NB4 (cell line): ENCODE measurements at regions not wholly inside any gene's neighbourhood (a gene's known extent, or its start where the extent isn't known, plus 50 kb on each side); places are given as distances from the start of the nearest gene placed in this dataset.

Experiments used
- MYC ChIP-seq: IDR thresholded peaks from 2 replicates; pipeline ENCODE4 v1.6.1; 2011; ENCODE audit warnings: low read depth, low read length
- POLR2A ChIP-seq: IDR thresholded peaks from 2 replicates; pipeline ENCODE4 v1.6.1; 2011; ENCODE audit warnings: mild to moderate bottlenecking; ENCODE audit not compliant: insufficient read length; ENCODE audit errors: extremely low read depth
- TF ChIP-seq, protein P1 (sequence below): IDR thresholded peaks from one replicate; pipeline ENCODE4 v1.5.1; 2012; ENCODE audit warnings: low read depth, low read length

- TF ChIP-seq POLR2A (no peak), MYC (no peak)
- TF ChIP-seq, protein P1, sequence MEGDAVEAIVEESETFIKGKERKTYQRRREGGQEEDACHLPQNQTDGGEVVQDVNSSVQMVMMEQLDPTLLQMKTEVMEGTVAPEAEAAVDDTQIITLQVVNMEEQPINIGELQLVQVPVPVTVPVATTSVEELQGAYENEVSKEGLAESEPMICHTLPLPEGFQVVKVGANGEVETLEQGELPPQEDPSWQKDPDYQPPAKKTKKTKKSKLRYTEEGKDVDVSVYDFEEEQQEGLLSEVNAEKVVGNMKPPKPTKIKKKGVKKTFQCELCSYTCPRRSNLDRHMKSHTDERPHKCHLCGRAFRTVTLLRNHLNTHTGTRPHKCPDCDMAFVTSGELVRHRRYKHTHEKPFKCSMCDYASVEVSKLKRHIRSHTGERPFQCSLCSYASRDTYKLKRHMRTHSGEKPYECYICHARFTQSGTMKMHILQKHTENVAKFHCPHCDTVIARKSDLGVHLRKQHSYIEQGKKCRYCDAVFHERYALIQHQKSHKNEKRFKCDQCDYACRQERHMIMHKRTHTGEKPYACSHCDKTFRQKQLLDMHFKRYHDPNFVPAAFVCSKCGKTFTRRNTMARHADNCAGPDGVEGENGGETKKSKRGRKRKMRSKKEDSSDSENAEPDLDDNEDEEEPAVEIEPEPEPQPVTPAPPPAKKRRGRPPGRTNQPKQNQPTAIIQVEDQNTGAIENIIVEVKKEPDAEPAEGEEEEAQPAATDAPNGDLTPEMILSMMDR, result no peak
Observed at GRCh38 chr2:134773335-134773734, 54.5 kb upstream of the TMEM163 start.
